ENCODE measurements at regions not wholly inside any gene's neighbourhood (a gene's known extent, or its start where the extent isn't known, plus 50 kb on each side); places are given as distances from the start of the nearest gene placed in this dataset.

- Histone ChIP-seq H3K4me1 (replicated peaks; ENCODE audit: insufficient read depth) (no peaks in the 10 kb centered on the region), H4K20me1 (ENCODE audit: insufficient read depth) (no peaks in the 10 kb centered on the region), H3K4me3 (no peak overlapping the region), H2AFZ (no peak overlapping the region), H3K27me3 (ENCODE audit: insufficient read depth, low read depth) (no peaks in the 10 kb centered on the region), H3K36me3 (ENCODE audit: low read depth) (no peaks in the 10 kb centered on the region), H3K4me2 (no peak overlapping the region), H3K79me2 (ENCODE audit: low read depth) (no peaks in the 10 kb centered on the region), H3K9me3 (ENCODE audit: insufficient read depth, low read depth) (no peaks in the 10 kb centered on the region), H3K9me2 (ENCODE audit: insufficient read depth) (no peaks in the 10 kb centered on the region), H3K27ac (no peak overlapping the region), H3F3A (ENCODE audit: insufficient read depth, low read depth) (no peaks in the 10 kb centered on the region)
- intact Hi-C loops (cut with micrococcal nuclease; ENCODE audit: unreplicated experiment) = no loop called here
- no TSS peak for BruUV-seq (replicated peaks)
- no peak for TF ChIP-seq CTCF (conservative IDR thresholded peaks at IDR 0.05)
- no peak for TF ChIP-seq EZH2 (IDR thresholded peaks at IDR 0.05; ENCODE audit: low read depth)
- ChIA-PET POLR2A (ENCODE audit: unreplicated experiment) (no interaction called here), CTCF (no interaction called here)
- DNase-seq = no peak
Measured at GRCh38 chr6:93104195-93104817, 315.1 kb downstream of the EPHA7 start.

- H3F3A ChIP-seq (ENCODE audit: insufficient read depth, low read depth) = no peaks in the 10 kb centered on the region
- no peaks in the 10 kb centered on the region for H3K36me3 ChIP-seq (ENCODE audit: low read depth)
- no TSS peak for BruUV-seq (replicated peaks)
- H3K4me2 ChIP-seq = no peak overlapping the region
- ChIA-PET CTCF (no interaction called here), POLR2A (ENCODE audit: unreplicated experiment) (no interaction called here)
- H3K4me3 ChIP-seq = no peak overlapping the region
- no peaks in the 10 kb centered on the region for H3K9me3 ChIP-seq (ENCODE audit: insufficient read depth, low read depth)
- H4K20me1 ChIP-seq (ENCODE audit: insufficient read depth) = no peaks in the 10 kb centered on the region
- intact Hi-C loops (cut with micrococcal nuclease; ENCODE audit: unreplicated experiment) = no loop called here
- H3K27me3 ChIP-seq (ENCODE audit: insufficient read depth, low read depth) = no peaks in the 10 kb centered on the region
- TF ChIP-seq EZH2 (IDR thresholded peaks at IDR 0.05; ENCODE audit: low read depth) (no peak), CTCF (conservative IDR thresholded peaks at IDR 0.05) (no peak)
- H3K9me2 ChIP-seq (ENCODE audit: insufficient read depth) = no peaks in the 10 kb centered on the region
- H3K27ac ChIP-seq = no peak overlapping the region
- no peaks in the 10 kb centered on the region for H3K79me2 ChIP-seq (ENCODE audit: low read depth)
- no peak for DNase-seq
- no peak overlapping the region for H2AFZ ChIP-seq
- no peaks in the 10 kb centered on the region for H3K4me1 ChIP-seq (replicated peaks; ENCODE audit: insufficient read depth)
Measured at GRCh38 chr6:93088621-93089501, 330.5 kb downstream of the EPHA7 start.

- H2AFZ ChIP-seq = no peak overlapping the region
- no peaks in the 10 kb centered on the region for H3K9me3 ChIP-seq (ENCODE audit: insufficient read depth, low read depth)
- H3K4me3 ChIP-seq = no peak overlapping the region
- no peaks in the 10 kb centered on the region for H3K27me3 ChIP-seq (ENCODE audit: insufficient read depth, low read depth)
- H3K4me2 ChIP-seq = no peak overlapping the region
- no peaks in the 10 kb centered on the region for H3K4me1 ChIP-seq (replicated peaks; ENCODE audit: insufficient read depth)
- POLR2A ChIA-PET (ENCODE audit: unreplicated experiment) = no interaction called here
- no peak for DNase-seq
- no peaks in the 10 kb centered on the region for H3F3A ChIP-seq (ENCODE audit: insufficient read depth, low read depth)
- intact Hi-C loops (cut with micrococcal nuclease; ENCODE audit: unreplicated experiment) = no loop called here
- BruUV-seq (replicated peaks) = no TSS peak
- H3K27ac ChIP-seq = no peak overlapping the region
- H3K9me2 ChIP-seq (ENCODE audit: insufficient read depth) = no peaks in the 10 kb centered on the region
- CTCF ChIA-PET = no interaction called here
- H3K36me3 ChIP-seq (ENCODE audit: low read depth) = no peaks in the 10 kb centered on the region
- TF ChIP-seq CTCF (conservative IDR thresholded peaks at IDR 0.05) (no peak), EZH2 (IDR thresholded peaks at IDR 0.05; ENCODE audit: low read depth) (no peak)
- no peaks in the 10 kb centered on the region for H4K20me1 ChIP-seq (ENCODE audit: insufficient read depth)
- no peaks in the 10 kb centered on the region for H3K79me2 ChIP-seq (ENCODE audit: low read depth)
Measured at GRCh38 chr6:93087606-93088005, 331.8 kb downstream of the EPHA7 start.
